VCaP (cell line): ENCODE measurements at regions not wholly inside any gene's neighbourhood (a gene's known extent, or its start where the extent isn't known, plus 50 kb on each side); places are given as distances from the start of the nearest gene placed in this dataset.

ENCODE experiments used
- H3K27ac ChIP-seq: fragments of 450-650 bp; 2 replicates; pipeline ENCODE4 v1.5.1; 2017
- CTCF ChIP-seq: fragments of 450-650 bp; conservative IDR thresholded peaks from 2 replicates; pipeline ENCODE4 v1.5.1; 2017; ENCODE audit warnings: mild to moderate bottlenecking, moderate library complexity

- no peak overlapping the region for H3K27ac ChIP-seq
- no peak for TF ChIP-seq CTCF
These were observed 112.9 kb upstream of the ZEB2 start for GRCh38 chr2:144632809-144633208.

GRCh38 chr2:144631636-144632035 lies 111.7 kb upstream of the ZEB2 start:
- no peak for TF ChIP-seq CTCF
- no peak overlapping the region for H3K27ac ChIP-seq

GRCh38 chr2:144630459-144631215 lies 110.7 kb upstream of the ZEB2 start:
- TF ChIP-seq CTCF = no peak
- H3K27ac ChIP-seq = no peak overlapping the region

- no peak overlapping the region for H3K27ac ChIP-seq
- no peak for TF ChIP-seq CTCF
These were observed 110.0 kb upstream of the ZEB2 start for GRCh38 chr2:144629935-144630334.

- H3K27ac ChIP-seq = no peak overlapping the region
- no peak for TF ChIP-seq CTCF
These were observed 108.6 kb upstream of the ZEB2 start for GRCh38 chr2:144628566-144628965.

- no peak overlapping the region for H3K27ac ChIP-seq
- no peak for TF ChIP-seq CTCF
These were observed 105.7 kb upstream of the ZEB2 start for GRCh38 chr2:144625626-144626025.

GRCh38 chr2:144625226-144625625 lies 105.3 kb upstream of the ZEB2 start:
- no peak overlapping the region for H3K27ac ChIP-seq
- TF ChIP-seq CTCF = no peak
